ENCODE measurements at regions not wholly inside any gene's neighbourhood (a gene's known extent, or its start where the extent isn't known, plus 50 kb on each side); places are given as distances from the start of the nearest gene placed in this dataset.

- TF ChIP-seq CTCF (IDR thresholded peaks at IDR 0.05) (no peak), EP300 (IDR thresholded peaks at IDR 0.05) (no peak), POLR2A (IDR thresholded peaks at IDR 0.05) (no peak)
These were observed 904.2 kb upstream of the MIR17HG start for GRCh38 chr13:90443268-90443667.

Data from ovary (tissue), 3 donors.